ENCODE measurements at regions not wholly inside any gene's neighbourhood (a gene's known extent, or its start where the extent isn't known, plus 50 kb on each side); places are given as distances from the start of the nearest gene placed in this dataset.

DNA sequence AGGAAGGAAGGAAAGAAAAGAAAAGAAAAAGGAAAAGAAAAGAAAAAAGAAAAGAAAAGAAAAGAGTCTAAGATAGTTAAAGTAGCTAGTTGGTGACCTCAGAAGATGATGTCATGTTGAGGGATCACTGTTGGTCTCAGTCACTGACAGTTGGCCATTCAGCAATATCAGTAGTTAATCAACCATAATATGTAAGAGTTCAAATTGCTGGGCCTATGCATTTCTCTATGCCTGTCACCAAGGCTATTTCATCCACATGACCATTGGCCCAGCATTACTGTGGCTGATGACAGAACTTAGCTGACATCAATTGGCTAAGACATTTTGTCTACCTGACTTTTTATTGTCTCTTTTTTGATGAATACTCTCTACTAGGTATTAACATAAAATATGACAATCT, 435.5 kb upstream of the CRIM1 start:
- TF ChIP-seq, protein P1, sequence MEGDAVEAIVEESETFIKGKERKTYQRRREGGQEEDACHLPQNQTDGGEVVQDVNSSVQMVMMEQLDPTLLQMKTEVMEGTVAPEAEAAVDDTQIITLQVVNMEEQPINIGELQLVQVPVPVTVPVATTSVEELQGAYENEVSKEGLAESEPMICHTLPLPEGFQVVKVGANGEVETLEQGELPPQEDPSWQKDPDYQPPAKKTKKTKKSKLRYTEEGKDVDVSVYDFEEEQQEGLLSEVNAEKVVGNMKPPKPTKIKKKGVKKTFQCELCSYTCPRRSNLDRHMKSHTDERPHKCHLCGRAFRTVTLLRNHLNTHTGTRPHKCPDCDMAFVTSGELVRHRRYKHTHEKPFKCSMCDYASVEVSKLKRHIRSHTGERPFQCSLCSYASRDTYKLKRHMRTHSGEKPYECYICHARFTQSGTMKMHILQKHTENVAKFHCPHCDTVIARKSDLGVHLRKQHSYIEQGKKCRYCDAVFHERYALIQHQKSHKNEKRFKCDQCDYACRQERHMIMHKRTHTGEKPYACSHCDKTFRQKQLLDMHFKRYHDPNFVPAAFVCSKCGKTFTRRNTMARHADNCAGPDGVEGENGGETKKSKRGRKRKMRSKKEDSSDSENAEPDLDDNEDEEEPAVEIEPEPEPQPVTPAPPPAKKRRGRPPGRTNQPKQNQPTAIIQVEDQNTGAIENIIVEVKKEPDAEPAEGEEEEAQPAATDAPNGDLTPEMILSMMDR (tag by site-specific recombination; IDR thresholded peaks at IDR 0.05), result no peak
- no peak for TF ChIP-seq TCF7L2 (IDR thresholded peaks at IDR 0.05; ENCODE audit: borderline replicate concordance, low read depth, low read length)
- no peak for TF ChIP-seq ZNF544 (tag by site-specific recombination; IDR thresholded peaks at IDR 0.05)

Measured in HEK293 (cell line).